CD4-positive, alpha-beta memory T cell (primary cell): ENCODE measurements at regions not wholly inside any gene's neighbourhood (a gene's known extent, or its start where the extent isn't known, plus 50 kb on each side); places are given as distances from the start of the nearest gene placed in this dataset.

Source experiments
- CTCF ChIA-PET: fragments of 350-600 bp; sonication (Branson Sonifier 250); formaldehyde crosslinking; loops from one replicate; lab custom pipeline; 2021; ENCODE audit warnings: inconsistent platforms; ENCODE audit not compliant: partially characterized antibody; lab: Charles Lee
- POLR2A ChIA-PET: fragments of 350-600 bp; sonication (Branson Sonifier 250); formaldehyde crosslinking; loops from one replicate; lab custom pipeline; 2021; ENCODE audit not compliant: partially characterized antibody; lab: Charles Lee
- DNase-seq, 5 donors: peaks; one replicate each; pipeline versions ENCODE4 v3.0.0 to v3.0.0-alpha.2; 2020 to 2022; ENCODE audit warnings: mixed read lengths in 1 of 5
- H3K27ac ChIP-seq: one replicate; pipeline ENCODE4 v1.7.0; 2013; ENCODE audit warnings: low read depth, low read length
- H3K27me3 ChIP-seq: 2 replicates; pipeline ENCODE4 v1.7.0; 2013; ENCODE audit warnings: mild to moderate bottlenecking, low read length, moderate library complexity; ENCODE audit not compliant: insufficient read depth
- H3K36me3 ChIP-seq: 2 replicates; pipeline ENCODE4 v1.7.0; 2013; ENCODE audit warnings: mild to moderate bottlenecking, low read length, moderate library complexity; ENCODE audit not compliant: insufficient read depth
- H3K4me1 ChIP-seq: 2 replicates; pipeline ENCODE4 v1.7.0; 2013; ENCODE audit warnings: mild to moderate bottlenecking, low read length, moderate library complexity; ENCODE audit not compliant: insufficient read depth
- H3K4me3 ChIP-seq, 2 donors: one replicate each; pipeline ENCODE4 v1.7.0; 2013; ENCODE audit warnings: low read length in 2 of 2, mild to moderate bottlenecking in 1 of 2
- H3K9me3 ChIP-seq, 2 donors: one replicate each; pipeline ENCODE4 v1.7.0; 2013; ENCODE audit warnings: low read length in 2 of 2, control low read depth in 1 of 2; ENCODE audit not compliant: control insufficient read depth in 1 of 2
- H3K27ac Mint-ChIP-seq, 7 donors: one replicate each; pipeline ENCODE4 v1.8.0; 2020 to 2021; ENCODE audit warnings: mixed read lengths in 7 of 7, mild to moderate bottlenecking in 6 of 7, inconsistent platforms in 3 of 7, moderate library complexity in 3 of 7
- H3K27me3 Mint-ChIP-seq, 2 donors: one replicate each; pipeline ENCODE4 v1.8.0; 2020 to 2021; ENCODE audit warnings: mixed read lengths in 2 of 2
- H3K36me3 Mint-ChIP-seq, 2 donors: one replicate each; pipeline ENCODE4 v1.8.0; 2020 to 2021; ENCODE audit warnings: mixed read lengths in 2 of 2, inconsistent platforms in 1 of 2, mild to moderate bottlenecking in 1 of 2
- H3K4me1 Mint-ChIP-seq, 4 donors: one replicate each; pipeline ENCODE4 v1.8.0; 2020 to 2021; ENCODE audit warnings: mixed read lengths in 4 of 4, mild to moderate bottlenecking in 1 of 4
- H3K4me3 Mint-ChIP-seq, 8 donors: one replicate each; pipeline ENCODE4 v1.8.0; 2020 to 2021; ENCODE audit warnings: mixed read lengths in 8 of 8, mild to moderate bottlenecking in 7 of 8, moderate library complexity in 6 of 8, inconsistent platforms in 3 of 8
- H3K9me3 Mint-ChIP-seq, 8 donors: one replicate each; pipeline ENCODE4 v1.8.0; 2020 to 2021; ENCODE audit warnings: mixed read lengths in 8 of 8, mild to moderate bottlenecking in 5 of 8, inconsistent platforms in 3 of 8, moderate library complexity in 1 of 8
- intact Hi-C: fragments of 100-400 bp; cut with micrococcal nuclease; formaldehyde crosslinking; loops from one replicate; pipeline ENCODE4 v1.15.1; 2023

DNA sequence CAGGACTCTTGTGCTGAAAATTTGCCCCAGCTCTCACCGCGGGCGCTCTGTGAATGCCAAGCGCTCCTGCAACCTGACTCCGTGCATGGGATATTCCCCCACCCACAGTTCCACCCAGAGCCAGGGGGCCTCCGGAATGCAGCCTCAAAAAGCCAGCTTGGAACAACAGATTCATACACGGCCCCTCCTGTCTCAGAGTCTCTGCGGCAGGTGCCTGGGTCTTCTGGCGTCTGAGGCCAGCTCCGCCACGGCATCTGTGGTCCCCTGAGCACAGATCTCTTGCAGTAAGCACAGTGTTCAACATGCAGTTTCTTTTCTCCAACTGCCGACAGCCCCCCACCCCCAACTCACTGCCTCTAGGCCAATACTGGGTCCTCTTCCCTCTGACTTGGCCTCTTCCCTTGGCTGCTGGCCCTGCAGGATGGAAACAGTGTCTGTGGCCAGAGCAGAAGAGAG, 355.7 kb upstream of the IRX2 start:
- no peaks in the 10 kb centered on the region for H3K4me1 ChIP-seq
- no peaks in the 10 kb centered on the region for H3K36me3 ChIP-seq
- intact Hi-C loops: no loop called here
- no peak for DNase-seq
- no peak overlapping the region for H3K27ac ChIP-seq
- ChIA-PET POLR2A (no interaction called here), CTCF (no interaction called here)
- Mint-ChIP-seq H3K4me3 (no peak overlapping the region), H3K36me3 (no peaks in the 10 kb centered on the region), H3K27ac (no peak overlapping the region), H3K27me3 (peaks cover 5 to 8% of the 10 kb centered on the region in 2 donors), H3K4me1 (no peaks in the 10 kb centered on the region), H3K9me3 (peaks cover 0 to 12% (median 1%) of the 10 kb centered on the region in 8 donors)
- H3K9me3 ChIP-seq: no peaks in the 10 kb centered on the region
- no peak overlapping the region for H3K4me3 ChIP-seq
- H3K27me3 ChIP-seq: no peaks in the 10 kb centered on the region

DNA sequence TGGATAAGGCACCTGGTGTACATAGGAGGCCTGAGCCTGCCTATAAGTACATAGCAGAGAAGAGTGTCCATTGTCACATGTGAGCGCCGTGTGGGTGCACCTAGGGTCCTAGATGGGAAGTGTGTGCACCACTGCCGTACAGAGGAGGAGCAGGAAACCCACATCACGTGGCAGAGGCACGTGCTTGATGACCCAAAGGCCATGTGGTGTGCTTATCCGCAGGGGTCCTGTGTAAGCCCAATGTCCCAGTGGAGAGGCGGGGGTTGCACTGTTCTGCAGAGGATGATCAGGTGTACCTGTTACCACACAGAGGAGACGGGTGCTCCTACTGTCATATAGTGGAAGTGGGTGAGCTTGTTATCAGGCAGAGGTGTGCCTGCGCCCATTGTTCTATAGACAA, 354.1 kb upstream of the IRX2 start:
- no peak overlapping the region for H3K27ac ChIP-seq
- H3K9me3 Mint-ChIP-seq: peaks cover 0 to 12% (median 1%) of the 10 kb centered on the region in 8 donors
- no peak for DNase-seq
- H3K4me1 ChIP-seq: no peaks in the 10 kb centered on the region
- H3K27me3 Mint-ChIP-seq: peaks cover 5 to 9% of the 10 kb centered on the region in 2 donors
- H3K36me3 Mint-ChIP-seq: no peaks in the 10 kb centered on the region
- no peaks in the 10 kb centered on the region for H3K36me3 ChIP-seq
- H3K4me1 Mint-ChIP-seq: no peaks in the 10 kb centered on the region
- H3K27me3 ChIP-seq: no peaks in the 10 kb centered on the region
- H3K4me3 ChIP-seq: no peak overlapping the region
- H3K27ac Mint-ChIP-seq: no peak overlapping the region
- CTCF ChIA-PET: no interaction called here
- POLR2A ChIA-PET: no interaction called here
- no peaks in the 10 kb centered on the region for H3K9me3 ChIP-seq
- H3K4me3 Mint-ChIP-seq: no peak overlapping the region
- intact Hi-C loops: no loop called here

DNA sequence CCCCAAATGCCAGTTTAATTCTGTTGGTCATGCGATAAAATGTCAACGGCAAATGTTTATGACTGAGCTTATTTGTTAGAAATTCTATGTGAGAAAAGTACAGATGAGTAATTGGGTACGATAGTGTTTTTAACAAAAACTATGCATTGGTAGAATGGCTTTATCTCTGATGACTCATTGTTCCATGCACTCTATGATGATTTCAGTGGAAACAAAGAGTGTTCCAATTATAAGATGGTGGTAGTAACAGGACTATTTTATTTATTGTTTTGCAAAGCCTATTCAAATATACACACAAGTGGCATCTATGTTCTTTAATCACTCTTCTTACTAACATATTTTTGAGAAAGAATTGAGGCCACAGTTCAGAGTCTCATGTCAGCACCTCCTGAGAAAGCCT, 353.7 kb upstream of the IRX2 start:
- no peak for DNase-seq
- POLR2A ChIA-PET: no interaction called here
- H3K4me1 ChIP-seq: no peaks in the 10 kb centered on the region
- no peak overlapping the region for H3K4me3 ChIP-seq
- H3K9me3 ChIP-seq: no peaks in the 10 kb centered on the region
- CTCF ChIA-PET: no interaction called here
- Mint-ChIP-seq H3K36me3 (no peaks in the 10 kb centered on the region), H3K9me3 (peaks cover 0 to 12% (median 1%) of the 10 kb centered on the region in 8 donors), H3K27me3 (peaks cover 5 to 9% of the 10 kb centered on the region in 2 donors), H3K4me1 (no peaks in the 10 kb centered on the region), H3K4me3 (no peak overlapping the region), H3K27ac (no peak overlapping the region)
- intact Hi-C loops: no loop called here
- H3K27ac ChIP-seq: no peak overlapping the region
- no peaks in the 10 kb centered on the region for H3K36me3 ChIP-seq
- H3K27me3 ChIP-seq: no peaks in the 10 kb centered on the region

DNA sequence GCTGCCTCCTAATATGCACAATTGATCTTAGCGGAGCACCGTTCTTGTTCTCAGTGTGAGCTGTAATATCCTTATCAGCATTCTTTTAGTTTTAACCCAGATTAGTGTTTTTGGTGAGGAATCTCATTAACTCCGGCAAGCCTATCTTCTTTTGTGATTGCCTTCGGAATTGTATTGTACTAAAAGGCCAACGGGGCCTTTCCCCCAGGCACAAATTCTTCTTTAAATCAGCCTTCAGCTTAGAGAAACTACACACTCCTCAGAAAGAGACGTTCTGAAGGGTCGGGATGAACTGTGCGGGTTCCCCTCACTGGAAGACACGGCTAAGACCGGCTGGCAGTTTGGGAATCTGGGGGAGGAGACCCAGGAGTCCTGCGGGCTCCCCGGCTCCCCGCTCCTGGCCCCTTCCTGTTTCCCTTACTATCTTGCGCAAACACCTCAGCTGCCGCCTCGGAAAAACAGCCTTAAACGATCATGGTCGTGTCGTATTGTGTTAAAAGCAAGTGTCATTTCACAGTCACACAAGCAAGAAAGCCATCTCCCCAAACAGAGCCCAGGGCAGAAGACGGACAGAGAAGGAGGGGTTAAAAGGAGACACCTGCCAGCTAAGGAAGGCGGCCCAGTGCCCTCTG, 353.1 kb upstream of the IRX2 start:
- H3K4me1 Mint-ChIP-seq: no peaks in the 10 kb centered on the region
- POLR2A ChIA-PET: no interaction called here
- H3K27ac ChIP-seq: no peak overlapping the region
- no peak overlapping the region for H3K27ac Mint-ChIP-seq
- no peak overlapping the region for H3K4me3 Mint-ChIP-seq
- H3K27me3 ChIP-seq: no peaks in the 10 kb centered on the region
- no peak overlapping the region for H3K4me3 ChIP-seq
- H3K4me1 ChIP-seq: no peaks in the 10 kb centered on the region
- peaks cover 0 to 12% (median 1%) of the 10 kb centered on the region in 8 donors for H3K9me3 Mint-ChIP-seq
- peaks cover 5 to 9% of the 10 kb centered on the region in 2 donors for H3K27me3 Mint-ChIP-seq
- DNase-seq: no peak
- CTCF ChIA-PET: no interaction called here
- no peaks in the 10 kb centered on the region for H3K36me3 ChIP-seq
- no peaks in the 10 kb centered on the region for H3K36me3 Mint-ChIP-seq
- H3K9me3 ChIP-seq: no peaks in the 10 kb centered on the region
- intact Hi-C loops: no loop called here

DNA sequence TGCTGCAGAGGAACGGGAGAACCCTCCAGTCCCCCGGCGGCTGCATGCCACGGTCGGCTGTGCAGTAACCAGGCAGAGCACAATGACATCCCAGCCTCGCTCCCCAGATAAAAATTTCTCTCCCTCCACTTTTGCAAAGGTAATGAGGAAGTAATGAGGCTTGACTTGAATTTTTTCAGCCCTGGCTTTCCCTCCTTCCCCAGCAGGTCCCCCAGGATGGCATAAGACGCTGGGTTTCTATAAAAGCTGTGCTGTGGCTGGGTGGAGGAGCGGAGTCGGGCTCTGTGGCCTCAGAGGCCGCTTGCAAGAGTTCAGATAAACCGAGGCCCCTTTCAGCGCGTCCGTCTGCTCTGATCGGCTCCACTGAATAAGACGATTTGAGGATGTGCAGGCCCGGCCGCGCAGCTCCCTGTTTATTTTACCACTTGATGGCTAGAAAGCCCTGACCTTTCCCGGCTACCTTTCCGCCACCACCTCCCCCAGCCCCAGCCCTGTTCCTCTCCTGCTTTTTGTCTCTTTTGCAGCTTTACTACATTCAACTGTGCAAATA, 351.9 kb upstream of the IRX2 start:
- no peaks in the 10 kb centered on the region for H3K9me3 ChIP-seq
- no peak overlapping the region for H3K4me3 ChIP-seq
- POLR2A ChIA-PET: no interaction called here
- Mint-ChIP-seq H3K4me1 (no peaks in the 10 kb centered on the region), H3K9me3 (peaks cover 0 to 5% (median 1%) of the 10 kb centered on the region in 8 donors), H3K36me3 (no peaks in the 10 kb centered on the region), H3K27ac (no peak overlapping the region), H3K27me3 (peaks cover 5 to 9% of the 10 kb centered on the region in 2 donors), H3K4me3 (no peak overlapping the region)
- no peak for DNase-seq
- H3K27me3 ChIP-seq: no peaks in the 10 kb centered on the region
- intact Hi-C loops: no loop called here
- H3K36me3 ChIP-seq: no peaks in the 10 kb centered on the region
- no peaks in the 10 kb centered on the region for H3K4me1 ChIP-seq
- CTCF ChIA-PET: no interaction called here
- no peak overlapping the region for H3K27ac ChIP-seq

DNA sequence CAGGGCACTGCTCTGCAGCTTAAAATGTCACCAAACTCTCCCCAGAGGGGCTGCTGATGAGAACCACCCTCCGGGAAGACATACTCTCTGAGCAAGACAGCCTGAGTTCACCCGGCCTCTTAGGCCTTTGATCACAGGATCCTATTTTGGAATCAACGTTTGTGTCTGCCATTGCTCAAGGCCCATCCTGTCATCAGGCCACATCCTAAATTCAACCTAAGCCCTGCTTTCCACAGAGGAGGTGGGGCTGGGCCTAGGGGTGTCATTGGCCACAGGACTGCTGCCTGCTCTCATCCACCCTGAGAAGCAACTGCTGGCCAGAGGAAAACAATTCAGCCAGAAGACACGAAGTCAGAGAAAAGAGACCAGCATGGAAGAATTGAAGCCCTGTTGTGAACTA, 351.1 kb upstream of the IRX2 start:
- ChIA-PET POLR2A (no interaction called here), CTCF (no interaction called here)
- Histone ChIP-seq H3K27me3 (no peaks in the 10 kb centered on the region), H3K9me3 (no peaks in the 10 kb centered on the region), H3K4me1 (no peaks in the 10 kb centered on the region), H3K36me3 (no peaks in the 10 kb centered on the region), H3K4me3 (no peak overlapping the region), H3K27ac (no peak overlapping the region)
- Mint-ChIP-seq H3K4me3 (no peak overlapping the region), H3K27me3 (peaks cover 5 to 9% of the 10 kb centered on the region in 2 donors), H3K27ac (no peak overlapping the region), H3K4me1 (no peaks in the 10 kb centered on the region), H3K36me3 (no peaks in the 10 kb centered on the region), H3K9me3 (peaks cover 0 to 4% (median 1%) of the 10 kb centered on the region in 8 donors)
- no peak for DNase-seq
- intact Hi-C loops: no loop called here

DNA sequence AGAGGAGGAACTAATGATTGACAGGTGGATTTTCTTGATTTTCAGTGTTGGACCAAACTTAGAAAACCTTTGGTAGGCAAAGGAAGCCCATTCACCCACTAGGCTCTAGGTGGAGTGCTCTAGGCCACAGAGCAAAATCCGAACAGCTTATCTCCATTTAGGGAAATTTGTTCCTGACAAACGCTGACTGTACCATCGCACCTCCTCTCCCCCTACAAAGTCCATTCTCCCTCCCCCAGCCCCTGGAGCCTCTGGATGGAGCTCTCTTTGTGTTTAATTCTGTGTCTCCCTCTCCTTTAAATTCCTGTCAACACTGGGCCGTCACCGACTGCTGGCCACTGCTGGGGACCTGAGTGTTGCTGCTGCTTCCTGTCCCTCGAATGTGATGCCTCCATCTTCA, 350.1 kb upstream of the IRX2 start:
- peaks cover 0 to 9% of the 10 kb centered on the region in 2 donors for H3K27me3 Mint-ChIP-seq
- POLR2A ChIA-PET: no interaction called here

More for the DNA sequence above, 350.1 kb upstream of the IRX2 start:
- no peak for DNase-seq
- Histone ChIP-seq H3K36me3 (no peaks in the 10 kb centered on the region), H3K27me3 (no peaks in the 10 kb centered on the region), H3K9me3 (no peaks in the 10 kb centered on the region), H3K4me3 (no peak overlapping the region), H3K27ac (no peak overlapping the region), H3K4me1 (no peaks in the 10 kb centered on the region)
- CTCF ChIA-PET: no interaction called here
- Mint-ChIP-seq H3K27ac (no peak overlapping the region), H3K4me1 (no peaks in the 10 kb centered on the region), H3K9me3 (peaks cover 0 to 4% (median 0%) of the 10 kb centered on the region in 8 donors), H3K4me3 (no peak overlapping the region), H3K36me3 (no peaks in the 10 kb centered on the region)
- intact Hi-C loops: no loop called here
